Erythroblast (primary cell): ENCODE measurements at regions not wholly inside any gene's neighbourhood (a gene's known extent, or its start where the extent isn't known, plus 50 kb on each side); places are given as distances from the start of the nearest gene placed in this dataset.
A peak's percentile ranks its signal among the peaks of the same experiment; 100 is the strongest.
"Not testable (repeated sequence)": the region's sequence is repeated elsewhere in the genome, so short reads cannot be mapped to it uniquely, and the experiment has no call there.

ENCODE experiments used
- DNase-seq, 2 experiments: peaks; one replicate each; lab custom pipeline; 2025; lab: John Stamatoyannopoulos, UW
- GATA1 ChIP-seq: IDR thresholded peaks from 2 replicates; pipeline ENCODE4 v1.6.1; 2011; ENCODE audit warnings: low read depth, mild to moderate bottlenecking, control low read depth, low read length, moderate library complexity
- POLR2A ChIP-seq: IDR thresholded peaks from 2 replicates; pipeline ENCODE4 v1.6.1; 2011; ENCODE audit warnings: mild to moderate bottlenecking, low read length

DNA sequence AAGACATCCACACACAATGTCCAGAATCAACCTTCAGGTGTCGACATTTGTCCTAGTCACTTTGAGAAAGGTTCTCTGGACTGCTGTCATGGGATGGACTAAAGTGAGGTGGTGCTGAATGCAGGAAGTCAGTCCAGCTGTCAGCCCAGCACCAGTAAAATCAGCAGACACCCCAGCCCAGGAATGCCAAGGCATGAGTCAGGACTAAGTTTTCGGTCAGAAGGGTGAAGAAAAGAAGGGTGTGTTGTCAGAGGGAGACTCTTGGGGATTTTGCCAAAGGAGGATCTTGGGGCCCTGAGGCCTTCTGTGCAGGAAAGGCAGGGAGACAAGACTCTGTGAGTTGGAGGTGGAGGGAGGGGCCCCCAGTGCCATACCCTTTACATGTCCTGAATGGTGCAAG is 69.0 kb upstream of the XPA start:
- no peak for TF ChIP-seq GATA1
- TF ChIP-seq POLR2A, result no peak
- DNase-seq, result no peak

DNA sequence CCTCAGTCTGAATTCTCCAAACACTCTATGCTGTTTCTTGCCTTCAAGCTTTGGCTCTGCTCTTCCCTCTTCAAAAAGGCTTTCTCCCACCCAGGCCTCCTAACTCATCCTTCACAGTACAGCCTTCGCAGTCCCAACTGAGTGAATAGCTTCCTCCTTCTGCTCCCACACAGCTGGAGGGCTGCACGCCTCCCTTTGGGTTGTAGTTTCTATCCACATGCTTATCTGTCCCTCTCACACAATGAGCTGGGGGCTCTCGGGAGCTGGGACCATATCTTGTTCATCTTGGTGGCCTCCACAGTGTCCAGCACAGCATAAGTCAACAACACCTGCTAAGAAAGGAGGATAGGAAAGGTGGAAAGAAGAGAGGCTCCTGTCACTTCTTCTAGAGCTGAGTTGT is 69.5 kb upstream of the XPA start:
- no peak for DNase-seq
- TF ChIP-seq POLR2A (no peak), GATA1 (no peak)

DNA sequence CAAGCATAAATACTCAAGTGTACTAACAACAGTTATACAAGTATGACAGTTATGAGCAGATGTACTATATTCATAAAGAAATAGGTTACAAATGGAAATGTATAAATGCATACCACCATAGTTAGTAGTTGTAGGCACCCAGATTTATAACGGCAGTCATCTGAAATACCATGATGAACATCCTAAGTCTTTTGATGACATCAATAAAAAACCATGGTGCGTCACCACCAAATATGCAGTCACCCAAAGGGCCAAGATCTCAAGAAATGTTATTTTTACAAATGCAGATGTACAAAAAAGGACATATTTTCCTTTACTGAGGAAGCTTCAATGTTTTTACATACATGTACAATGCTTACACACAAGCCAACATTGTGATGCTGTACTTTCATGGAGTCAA is 70.8 kb upstream of the XPA start:
- no peak for TF ChIP-seq POLR2A
- no peak for TF ChIP-seq GATA1
- DNase-seq, result no peak

DNA sequence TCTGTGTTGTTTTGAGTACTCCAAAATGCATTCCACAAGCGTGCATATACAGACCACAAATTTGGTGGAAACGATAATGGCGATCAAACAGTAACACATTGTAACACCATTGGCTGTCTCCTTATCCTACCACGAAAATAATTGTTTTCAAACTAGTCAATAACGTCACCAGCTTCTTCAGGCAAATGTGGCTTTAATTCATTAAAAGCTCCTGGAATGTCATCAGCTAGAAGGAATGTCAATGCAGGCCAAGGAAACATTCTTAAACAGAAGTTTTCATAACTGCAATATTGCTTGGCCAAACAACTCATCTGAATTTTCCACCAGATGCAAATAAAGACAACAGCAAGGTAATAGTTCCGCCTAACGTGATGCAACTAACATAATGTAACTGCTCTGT is 71.6 kb upstream of the XPA start:
- no peak for DNase-seq
- TF ChIP-seq POLR2A, result no peak
- no peak for TF ChIP-seq GATA1

DNA sequence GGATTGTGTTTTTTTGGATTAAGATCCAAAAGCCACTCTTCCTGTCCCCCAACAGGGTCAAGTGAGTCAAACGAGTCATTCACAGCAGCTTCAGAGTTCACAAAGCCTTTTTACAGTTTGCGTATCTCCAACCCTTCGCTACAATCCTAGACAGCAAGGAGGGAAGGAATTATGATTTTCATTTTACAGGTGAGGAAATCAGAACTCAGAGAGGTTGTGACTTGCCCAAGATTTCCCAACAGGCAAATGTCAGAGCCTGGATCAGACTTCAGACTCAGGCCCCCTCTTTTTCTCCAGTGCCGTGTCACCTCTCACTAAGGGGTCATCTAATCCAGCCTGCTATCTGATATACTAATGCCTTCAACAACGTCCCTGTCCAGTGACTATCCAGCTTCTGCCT is 72.1 kb upstream of the XPA start:
- no peak for TF ChIP-seq POLR2A
- no peak for TF ChIP-seq GATA1
- no peak for DNase-seq

DNA sequence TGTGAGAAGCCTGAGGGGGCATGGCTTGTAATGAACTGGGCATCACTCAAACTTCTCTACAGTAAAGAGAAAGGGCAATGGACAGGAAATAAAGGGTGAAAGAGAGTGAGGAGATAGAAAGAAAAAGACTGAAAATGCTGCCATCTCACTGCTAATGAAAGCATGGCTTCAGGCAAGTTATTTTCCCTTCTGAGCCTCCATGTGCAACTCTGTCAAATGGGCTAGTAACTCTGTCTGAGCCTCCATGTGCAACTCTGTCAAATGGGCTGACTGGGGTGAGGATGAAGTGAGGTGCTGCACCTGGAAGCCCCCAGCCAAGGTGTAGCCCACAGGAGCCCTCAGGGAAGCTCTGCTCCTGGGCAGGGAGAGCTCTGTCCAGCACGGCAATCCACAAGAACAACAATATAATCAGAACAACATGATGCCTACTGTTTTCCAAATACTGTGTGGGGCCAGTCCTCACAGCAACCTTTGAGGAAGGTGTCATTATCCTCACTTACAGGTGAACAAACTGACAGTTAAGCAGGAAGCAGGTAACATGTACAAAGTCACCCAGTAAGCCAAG is 73.8 kb upstream of the XPA start:
- no peak for DNase-seq
- TF ChIP-seq POLR2A (no peak), GATA1 (no peak)

DNA sequence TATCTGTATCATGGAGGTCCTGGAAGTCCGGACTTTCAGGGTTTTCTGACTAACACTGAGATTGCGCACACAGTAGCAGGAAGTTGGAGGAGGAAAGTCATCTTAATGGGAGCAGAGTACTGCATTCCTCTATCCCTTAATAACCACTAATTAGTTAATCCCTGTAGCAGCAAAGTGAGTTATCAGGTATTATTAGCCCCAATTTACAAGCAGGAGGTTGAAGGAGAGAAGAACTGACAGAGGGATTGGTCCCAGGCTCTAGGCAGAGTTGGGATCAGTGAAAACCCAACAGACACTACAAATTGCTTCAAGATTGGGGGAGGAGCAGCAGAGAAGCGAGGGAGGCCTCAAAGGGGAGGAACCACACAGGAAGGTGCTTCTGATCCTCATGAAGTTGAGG is 74.5 kb upstream of the XPA start:
- TF ChIP-seq GATA1 (no peak), POLR2A (no peak)
- DNase-seq, result no peak

DNA sequence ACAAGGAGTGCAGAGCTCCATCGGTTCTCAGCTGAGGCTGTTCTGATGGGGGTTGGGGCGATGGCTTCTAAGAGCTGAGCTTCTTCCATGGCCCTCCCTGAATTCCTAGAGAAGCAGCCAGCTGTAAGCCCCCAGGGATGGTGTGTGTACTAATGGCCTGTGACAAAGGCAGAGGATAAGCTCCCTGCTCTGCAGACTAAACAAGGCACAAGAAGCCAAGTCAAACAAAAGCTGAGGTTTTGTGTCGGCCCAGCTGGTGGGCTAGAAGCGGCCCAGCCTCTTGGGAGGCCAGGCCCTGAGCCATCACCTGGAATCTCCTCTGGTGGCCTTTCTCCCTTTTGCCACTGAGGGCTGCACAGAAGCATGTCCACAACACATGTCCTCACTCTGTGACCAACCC is 75.0 kb upstream of the XPA start:
- TF ChIP-seq POLR2A (no peak), GATA1 (no peak)
- DNase-seq, result no peak

DNA sequence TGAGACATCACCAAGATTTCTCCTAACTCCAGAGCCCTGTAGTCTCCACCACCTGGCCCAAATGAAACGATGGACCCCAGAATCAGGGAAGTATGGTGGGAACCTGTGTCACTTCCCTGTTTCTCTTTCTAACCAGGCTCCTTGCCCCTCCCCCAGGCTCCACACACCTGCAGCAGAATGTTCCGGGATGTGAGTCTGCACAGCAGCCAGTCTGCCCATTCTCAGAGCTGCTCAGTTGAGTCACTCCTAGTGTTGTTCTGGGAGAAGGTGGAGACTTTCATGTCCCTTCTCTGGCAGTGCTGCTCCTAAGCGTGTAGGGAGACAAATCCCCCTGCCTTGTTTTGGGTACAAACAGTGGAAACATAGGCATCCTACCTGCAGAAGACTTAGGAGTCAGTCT is 76.0 kb upstream of the XPA start:
- DNase-seq, result no peak
- TF ChIP-seq POLR2A (no peak), GATA1 (no peak)

DNA sequence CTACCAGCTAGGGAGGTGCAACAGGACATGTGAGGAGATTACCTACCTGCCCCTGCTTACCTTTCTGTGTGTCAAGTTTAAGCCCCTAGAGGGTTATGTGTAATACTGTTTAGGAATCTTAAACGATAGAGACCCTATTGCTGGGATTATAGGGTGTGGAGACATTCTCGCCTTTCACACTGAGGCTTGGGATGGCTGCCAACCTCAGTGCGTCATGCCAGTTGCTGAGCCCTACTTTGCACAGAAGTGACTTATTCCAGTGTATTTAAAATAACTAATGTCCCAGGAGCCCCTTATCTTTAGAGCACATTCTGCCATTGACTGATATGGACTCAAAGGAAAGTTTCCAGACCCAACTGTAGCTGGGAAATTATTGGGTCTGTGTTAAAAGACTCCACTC is 76.6 kb upstream of the XPA start:
- peak; percentile 37 to 54 for DNase-seq
- TF ChIP-seq GATA1, result no peak
- TF ChIP-seq POLR2A, result no peak

DNA sequence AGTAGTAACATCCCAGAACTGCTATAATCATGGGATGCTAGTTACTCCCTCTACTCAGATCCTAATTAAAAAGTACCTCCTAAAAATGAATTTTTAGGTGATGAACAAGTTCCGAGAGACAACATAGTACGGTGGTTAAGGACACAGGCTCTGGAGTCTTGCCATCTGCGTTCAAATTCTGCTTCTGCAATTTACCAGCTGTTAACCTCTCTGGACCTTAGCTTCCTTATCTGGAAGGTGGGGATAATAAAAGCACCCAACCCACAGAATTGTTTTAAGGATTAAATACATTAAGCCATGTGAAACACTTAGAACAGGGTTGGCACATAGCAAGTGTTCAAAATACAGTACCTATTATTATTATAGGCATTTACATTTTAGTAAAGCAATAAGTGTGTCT is 77.5 kb upstream of the XPA start:
- no peak for TF ChIP-seq POLR2A
- TF ChIP-seq GATA1, result no peak
- no peak for DNase-seq

DNA sequence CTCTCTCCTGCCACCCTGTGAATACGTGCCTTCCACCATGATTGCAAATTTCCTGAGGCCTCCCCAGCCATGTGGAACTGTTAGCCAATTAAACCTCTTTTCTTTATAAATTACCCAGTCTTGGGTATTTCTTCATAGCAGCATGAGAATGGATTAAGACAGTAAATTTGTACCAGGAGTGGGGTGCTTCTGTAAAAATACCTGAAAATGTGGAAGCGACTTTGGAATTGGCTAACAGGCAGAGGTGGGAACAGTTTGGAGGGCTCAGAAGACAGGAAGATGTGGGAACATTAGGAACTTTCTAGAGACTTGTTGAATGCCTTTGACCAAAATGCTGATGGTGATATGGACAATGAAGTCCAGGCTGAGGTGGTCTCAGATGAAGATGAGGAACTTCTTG is 74.3 kb upstream of the FOXE1 start:
- not testable (repeated sequence) for DNase-seq

DNA sequence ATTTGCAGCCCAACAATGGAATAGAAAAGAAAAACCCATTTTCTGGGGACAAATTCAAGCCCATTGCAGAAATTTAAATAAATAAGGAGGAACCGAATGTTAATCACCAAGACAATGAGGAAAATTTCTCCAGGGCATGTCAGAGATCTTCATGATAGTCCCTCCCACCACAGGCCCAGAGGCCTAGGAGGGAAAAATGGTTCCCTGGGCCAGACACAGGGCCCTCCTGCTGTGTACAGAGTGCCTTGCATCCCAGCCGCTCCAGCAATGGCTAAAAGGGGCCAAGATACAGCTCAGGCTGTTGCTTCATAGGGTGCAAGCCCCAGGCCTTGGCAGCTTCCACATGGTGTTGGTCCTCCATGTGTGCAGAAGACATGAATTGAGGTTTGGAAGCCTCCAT is 73.4 kb upstream of the FOXE1 start:
- no peak for TF ChIP-seq POLR2A
- TF ChIP-seq GATA1, result no peak
- no peak for DNase-seq

DNA sequence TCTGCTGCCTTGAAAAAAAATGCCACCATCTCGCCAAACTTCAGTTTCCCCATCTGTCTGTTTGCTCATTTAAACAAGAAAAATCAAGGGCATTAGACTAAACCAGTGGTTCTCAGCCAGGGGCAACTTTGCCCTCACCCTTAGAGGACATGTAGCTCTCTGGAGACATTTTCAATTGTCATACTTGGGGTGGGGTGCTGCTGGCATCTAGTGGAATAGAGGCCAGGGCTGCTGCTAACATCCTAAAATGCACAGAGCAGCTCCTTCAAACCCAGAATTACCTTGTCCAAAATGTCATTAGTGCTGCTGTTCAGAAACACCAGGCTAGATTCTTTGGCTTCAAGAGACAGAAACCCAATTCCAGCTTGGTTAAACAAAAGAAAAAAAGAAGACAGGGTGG is 71.1 kb upstream of the FOXE1 start:
- DNase-seq, result no peak
- no peak for TF ChIP-seq POLR2A
- TF ChIP-seq GATA1, result no peak

DNA sequence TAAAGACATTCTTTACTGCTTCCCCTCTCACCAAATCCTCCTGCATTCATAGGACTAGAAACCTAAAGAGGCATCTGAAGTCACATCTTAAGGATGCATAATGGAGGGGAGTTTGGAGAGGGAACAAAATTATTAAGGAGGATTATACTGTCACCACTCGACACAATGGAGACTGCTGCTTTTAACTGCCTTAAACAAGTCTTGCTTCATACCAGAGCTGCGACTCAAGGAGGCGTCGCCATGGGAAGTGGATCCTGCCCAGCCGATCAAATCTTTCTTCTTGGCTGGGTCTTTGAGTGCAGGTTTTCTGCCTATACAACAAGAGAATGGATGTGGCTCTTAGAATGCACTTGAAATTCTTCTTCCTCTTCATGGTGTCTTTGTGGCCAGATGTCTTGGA is 66.7 kb upstream of the FOXE1 start:
- TF ChIP-seq GATA1, result no peak
- no peak for TF ChIP-seq POLR2A
- DNase-seq, result no peak

DNA sequence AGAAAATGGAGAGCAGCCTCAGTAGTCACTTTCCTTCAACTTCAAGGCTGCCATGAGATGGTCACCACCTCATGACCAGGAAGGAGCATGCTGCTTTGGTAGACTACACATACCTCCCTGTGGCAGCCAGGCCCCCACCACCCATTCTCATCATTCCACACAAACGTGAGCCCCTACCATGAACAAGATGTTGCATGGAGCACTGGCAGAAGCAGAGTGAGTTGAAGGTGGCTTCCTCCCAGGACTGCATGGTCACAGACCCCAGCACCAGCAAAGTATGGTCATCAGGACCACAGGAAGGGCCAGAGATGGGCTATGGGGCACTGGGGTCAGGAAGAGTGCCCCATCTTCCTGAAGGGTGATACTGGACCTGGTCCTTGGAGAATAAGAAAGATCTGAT is 65.5 kb upstream of the FOXE1 start:
- TF ChIP-seq POLR2A (no peak), GATA1 (no peak)
- no peak for DNase-seq
